ENCODE measurements at regions not wholly inside any gene's neighbourhood (a gene's known extent, or its start where the extent isn't known, plus 50 kb on each side); places are given as distances from the start of the nearest gene placed in this dataset.

- ChIA-PET POLR2A (no interaction called here), CTCF (no interaction called here)
Observed at GRCh38 chr16:8005096-8005860, 585.0 kb downstream of the TMEM114 start.

DNA sequence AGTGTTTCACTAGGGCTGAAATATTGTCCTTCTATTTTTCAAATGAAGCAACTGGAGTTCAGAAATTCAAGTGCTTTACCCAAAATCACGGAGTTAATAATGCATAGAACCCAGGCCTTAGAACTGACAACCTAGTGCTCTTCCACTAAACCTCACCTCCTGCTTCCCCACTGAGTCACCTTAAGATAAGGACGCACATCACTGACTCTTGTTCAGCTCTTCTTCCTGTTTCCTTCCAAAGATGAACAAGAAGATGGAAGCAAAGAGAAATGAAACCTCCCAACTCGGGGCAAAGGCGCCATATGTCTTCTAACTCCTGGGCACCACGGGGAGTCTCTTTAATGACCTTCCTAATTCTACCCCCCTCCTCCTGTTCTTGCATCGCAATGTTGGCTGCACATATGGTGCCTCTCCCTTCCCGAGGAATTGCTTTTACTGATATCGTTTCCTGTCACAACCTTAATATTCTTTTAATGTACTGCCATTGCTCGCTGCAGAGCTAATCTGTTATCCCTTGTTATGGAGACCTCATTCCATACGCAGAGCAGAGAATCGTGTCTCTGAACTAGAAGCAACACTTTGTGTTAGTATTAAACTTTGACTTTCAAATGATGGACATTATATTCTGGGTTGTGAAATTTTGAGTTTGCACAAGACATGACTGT, 591.4 kb downstream of the TMEM114 start:
- CTCF ChIA-PET = no interaction called here

DNA sequence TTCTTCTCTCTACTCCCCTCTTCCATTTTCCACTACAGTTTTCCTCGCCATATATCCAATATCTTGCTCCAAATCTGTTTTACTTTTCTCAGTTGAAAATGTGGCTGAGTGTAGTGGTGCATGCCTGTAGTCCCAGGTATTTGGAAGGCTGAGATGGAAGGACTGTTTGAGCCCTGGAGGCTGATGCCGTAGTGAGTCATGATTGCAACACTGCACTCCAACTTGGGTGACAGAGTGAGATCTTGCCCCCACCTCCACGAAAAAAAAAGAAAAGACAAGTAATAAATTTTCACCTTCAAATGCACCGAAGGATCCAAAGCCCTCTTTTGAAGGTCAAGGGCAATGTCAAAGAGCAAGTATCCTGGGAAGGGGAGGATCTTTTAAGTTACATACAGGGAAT, 592.3 kb downstream of the TMEM114 start:
- CTCF ChIA-PET = no interaction called here
- POLR2A ChIA-PET = no interaction called here

More for the DNA sequence above, 591.4 kb downstream of the TMEM114 start:
- POLR2A ChIA-PET = no interaction called here

DNA sequence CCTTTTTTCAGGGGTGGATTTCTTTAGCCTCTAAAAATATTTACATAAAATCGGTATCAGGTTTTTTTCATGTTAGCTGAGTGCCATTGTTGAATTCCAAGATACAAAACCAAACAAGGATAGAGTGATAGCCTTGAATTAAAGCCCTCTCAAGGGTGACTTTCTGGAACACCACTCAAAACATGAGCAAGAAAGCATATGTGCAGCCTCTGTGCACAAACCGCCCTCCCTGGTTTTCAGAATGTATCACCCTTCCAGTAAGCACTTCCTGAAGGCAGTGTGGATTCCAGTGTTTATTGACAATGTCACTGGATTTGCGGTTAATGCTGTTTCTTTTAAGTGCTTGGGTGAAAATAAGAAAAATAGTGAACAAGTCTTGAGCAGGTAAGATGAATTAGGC, 597.7 kb downstream of the TMEM114 start:
- CTCF ChIA-PET = no interaction called here
- POLR2A ChIA-PET = no interaction called here

- CTCF ChIA-PET = no interaction called here
Observed at GRCh38 chr16:7990626-7991260, 599.6 kb downstream of the TMEM114 start.

DNA sequence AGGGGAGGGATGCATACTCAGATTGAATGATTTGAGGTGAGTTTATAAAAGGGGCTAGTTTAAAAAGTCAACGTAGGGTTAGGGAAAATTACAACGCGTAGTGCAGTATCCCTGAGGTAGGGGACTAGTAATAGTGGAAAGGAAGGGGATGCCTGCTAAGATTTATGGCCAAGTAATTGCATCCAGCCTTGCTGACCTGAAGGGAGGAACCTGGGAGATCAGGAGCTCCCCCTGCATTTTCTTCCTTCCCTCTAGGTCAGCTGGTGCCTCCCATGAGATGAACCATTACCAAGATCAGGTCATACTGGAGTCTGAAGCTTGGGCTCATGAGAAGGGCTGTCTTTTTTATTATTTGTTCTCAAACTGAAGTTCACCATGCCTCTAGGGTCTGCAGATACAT, 606.6 kb downstream of the TMEM114 start:
- ChIA-PET POLR2A (no interaction called here), CTCF (no interaction called here)

More at GRCh38 chr16:7990626-7991260, 599.6 kb downstream of the TMEM114 start:
- POLR2A ChIA-PET = no interaction called here

- ChIA-PET POLR2A (no interaction called here), CTCF (no interaction called here)
Observed at GRCh38 chr16:7980133-7980483, 610.2 kb downstream of the TMEM114 start.

- CTCF ChIA-PET = no interaction called here
- POLR2A ChIA-PET = no interaction called here
Observed at GRCh38 chr16:7979448-7980132, 610.7 kb downstream of the TMEM114 start.

DNA sequence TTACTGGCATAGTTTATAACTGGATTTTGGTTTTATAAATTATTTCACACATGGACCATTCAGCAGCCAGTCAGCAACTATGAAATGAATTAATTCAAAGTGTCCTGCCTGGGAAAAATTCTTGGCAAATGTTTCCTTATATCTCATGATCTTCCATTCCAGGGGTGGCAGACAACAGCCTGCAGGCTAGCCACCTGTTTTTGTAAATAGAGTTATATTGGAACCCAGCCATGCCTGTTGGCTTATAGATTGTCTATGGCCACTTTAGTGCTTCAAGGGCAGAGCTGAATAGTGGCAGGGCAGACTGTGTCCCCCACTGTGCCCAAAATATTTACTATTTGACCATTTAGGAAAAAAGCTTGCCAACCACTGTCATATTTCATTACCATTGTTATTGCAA, 613.7 kb downstream of the TMEM114 start:
- ChIA-PET CTCF (no interaction called here), POLR2A (no interaction called here)

GRCh38 chr16:7976125-7976524, 614.2 kb downstream of the TMEM114 start:
- POLR2A ChIA-PET = no interaction called here
- CTCF ChIA-PET = no interaction called here

GRCh38 chr16:7967996-7968509, 622.3 kb downstream of the TMEM114 start:
- ChIA-PET POLR2A (no interaction called here), CTCF (no interaction called here)

DNA sequence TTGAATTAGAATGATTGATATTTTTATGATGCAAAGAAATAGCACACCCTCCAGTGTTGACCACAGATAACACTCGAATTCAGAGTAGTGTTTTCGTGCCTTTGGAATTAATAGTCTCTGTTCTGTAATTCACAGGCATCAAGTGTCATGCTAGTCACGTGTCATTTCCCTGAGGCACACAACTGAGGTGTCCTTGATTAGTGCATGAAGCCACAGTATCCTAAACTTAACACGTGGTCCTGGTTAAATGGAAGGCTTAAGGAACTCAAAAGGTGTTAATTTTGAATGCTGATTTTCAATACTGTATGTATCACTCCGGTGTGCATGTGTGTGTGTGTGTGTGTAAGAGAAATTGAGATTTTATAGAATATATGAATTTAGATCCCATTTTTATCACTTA, 625.6 kb downstream of the TMEM114 start:
- CTCF ChIA-PET = no interaction called here
- POLR2A ChIA-PET = no interaction called here

DNA sequence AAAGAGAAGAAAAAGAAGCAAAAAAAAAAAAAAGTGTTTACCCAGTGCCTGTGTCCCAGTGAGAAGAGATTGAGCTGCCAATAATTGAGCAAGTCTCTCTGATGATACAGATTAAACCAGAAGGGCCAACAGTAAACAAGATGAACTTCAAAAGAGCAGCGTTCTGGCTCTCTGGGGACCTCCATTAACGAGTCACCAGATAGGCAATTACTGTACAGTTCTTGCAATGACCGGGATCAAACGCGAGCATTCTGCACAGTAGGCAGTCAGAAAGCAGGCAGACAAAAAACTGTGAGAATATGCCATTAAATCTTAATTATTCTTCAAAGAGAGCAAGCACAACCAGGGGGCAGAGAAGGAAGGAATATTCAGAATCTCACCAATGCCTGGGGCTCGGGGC, 626.1 kb downstream of the TMEM114 start:
- ChIA-PET CTCF (no interaction called here), POLR2A (no interaction called here)

GRCh38 chr16:7962091-7962879, 628.0 kb downstream of the TMEM114 start:
- CTCF ChIA-PET = no interaction called here
- POLR2A ChIA-PET = no interaction called here

- ChIA-PET POLR2A (no interaction called here), CTCF (no interaction called here)
Observed at GRCh38 chr16:7957151-7957550, 624.5 kb downstream of the RBFOX1 start.

DNA sequence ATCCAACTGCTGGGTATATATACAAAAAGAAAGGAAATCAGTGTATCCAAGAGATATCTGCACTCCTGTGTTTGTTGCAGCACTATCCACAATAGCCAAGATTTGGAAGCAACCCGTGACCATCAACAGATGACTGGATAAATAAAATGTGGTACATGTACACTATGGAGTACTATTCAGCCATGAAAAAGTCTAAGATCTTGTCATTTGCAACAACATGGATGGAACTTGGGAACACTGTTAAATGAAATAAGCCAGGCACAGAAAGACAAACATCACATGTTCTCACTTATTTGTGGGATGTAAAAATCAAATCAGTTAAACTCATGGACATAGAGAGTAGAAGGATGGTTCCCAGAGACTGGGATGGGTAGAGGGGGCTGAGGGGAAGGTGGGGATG, 620.7 kb downstream of the RBFOX1 start:
- POLR2A ChIA-PET = no interaction called here
- CTCF ChIA-PET = no interaction called here

- ChIA-PET POLR2A (no interaction called here), CTCF (no interaction called here)
Observed at GRCh38 chr16:7946142-7946541, 613.5 kb downstream of the RBFOX1 start.

GRCh38 chr16:7938175-7938574, 605.5 kb downstream of the RBFOX1 start:
- ChIA-PET CTCF (no interaction called here), POLR2A (interaction anchor here (0.7 kb wide), 1 partner anchor 1875 kb away, joined by 5 read pairs; no protein-coding TSS in a partner anchor)

GRCh38 chr16:7921345-7921744, 588.7 kb downstream of the RBFOX1 start:
- CTCF ChIA-PET = no interaction called here
- POLR2A ChIA-PET = no interaction called here

DNA sequence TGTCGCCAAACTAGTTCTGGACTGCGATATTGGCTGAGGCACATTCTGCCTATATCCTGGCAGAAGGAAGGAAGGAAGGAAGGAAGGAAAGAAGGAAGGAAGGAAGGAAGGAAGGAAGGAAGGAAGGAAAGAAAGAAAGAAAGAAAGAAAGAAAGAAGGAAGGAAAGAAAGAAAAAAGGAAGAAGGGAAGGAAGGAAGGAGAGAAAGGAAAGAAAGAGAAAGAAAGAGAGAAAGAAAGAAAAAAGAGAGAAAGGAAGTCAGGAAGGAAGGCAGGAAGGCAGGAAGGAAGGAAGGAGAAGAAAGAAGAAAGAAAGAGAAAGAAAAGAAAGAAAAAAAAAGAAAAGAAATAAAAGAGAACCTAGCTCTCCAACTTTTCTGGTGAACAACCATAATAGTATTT, 587.1 kb downstream of the RBFOX1 start:
- POLR2A ChIA-PET = no interaction called here
- CTCF ChIA-PET = no interaction called here
